ENCODE measurements at regions not wholly inside any gene's neighbourhood (a gene's known extent, or its start where the extent isn't known, plus 50 kb on each side); places are given as distances from the start of the nearest gene placed in this dataset.

DNA sequence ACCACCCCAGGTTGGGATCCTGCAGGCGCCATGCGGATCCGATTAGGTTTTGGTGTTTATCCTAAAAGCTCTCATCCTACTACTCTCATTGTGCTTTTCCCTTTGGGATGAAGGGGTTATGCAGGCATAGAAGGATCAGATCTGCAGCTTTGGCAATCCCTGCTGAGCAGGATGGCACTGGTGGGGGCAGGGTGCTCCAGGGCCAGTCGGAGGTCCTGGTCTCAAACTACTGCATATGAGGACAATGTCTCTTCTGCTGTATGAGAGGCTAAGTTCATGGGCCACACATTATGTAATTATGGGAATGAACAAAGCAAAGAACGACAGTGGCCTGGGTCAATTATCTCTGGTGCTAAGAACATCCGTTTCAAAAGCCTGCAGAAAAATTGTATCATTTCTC lies 334.2 kb downstream of the IRX1 start:
- TF ChIP-seq, protein P1, sequence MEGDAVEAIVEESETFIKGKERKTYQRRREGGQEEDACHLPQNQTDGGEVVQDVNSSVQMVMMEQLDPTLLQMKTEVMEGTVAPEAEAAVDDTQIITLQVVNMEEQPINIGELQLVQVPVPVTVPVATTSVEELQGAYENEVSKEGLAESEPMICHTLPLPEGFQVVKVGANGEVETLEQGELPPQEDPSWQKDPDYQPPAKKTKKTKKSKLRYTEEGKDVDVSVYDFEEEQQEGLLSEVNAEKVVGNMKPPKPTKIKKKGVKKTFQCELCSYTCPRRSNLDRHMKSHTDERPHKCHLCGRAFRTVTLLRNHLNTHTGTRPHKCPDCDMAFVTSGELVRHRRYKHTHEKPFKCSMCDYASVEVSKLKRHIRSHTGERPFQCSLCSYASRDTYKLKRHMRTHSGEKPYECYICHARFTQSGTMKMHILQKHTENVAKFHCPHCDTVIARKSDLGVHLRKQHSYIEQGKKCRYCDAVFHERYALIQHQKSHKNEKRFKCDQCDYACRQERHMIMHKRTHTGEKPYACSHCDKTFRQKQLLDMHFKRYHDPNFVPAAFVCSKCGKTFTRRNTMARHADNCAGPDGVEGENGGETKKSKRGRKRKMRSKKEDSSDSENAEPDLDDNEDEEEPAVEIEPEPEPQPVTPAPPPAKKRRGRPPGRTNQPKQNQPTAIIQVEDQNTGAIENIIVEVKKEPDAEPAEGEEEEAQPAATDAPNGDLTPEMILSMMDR (IDR thresholded peaks at IDR 0.05; ENCODE audit: extremely low read depth in 1 of 2, insufficient read depth in 1 of 2, low read depth in 1 of 2, low read length in 2 of 2): no peak
- TF ChIP-seq MYC (IDR thresholded peaks at IDR 0.05; ENCODE audit: low read depth, low read length): no peak
- TF ChIP-seq POLR2A (IDR thresholded peaks at IDR 0.05; ENCODE audit: low read depth, low read length): no peak
- TF ChIP-seq POLR2AphosphoS5 (IDR thresholded peaks at IDR 0.05; ENCODE audit: insufficient read depth, low read depth, low read length): no peak
- TF ChIP-seq EZH2 (IDR thresholded peaks at IDR 0.05; ENCODE audit: borderline replicate concordance, low read depth, low read length, severe bottlenecking): no peak
- TF ChIP-seq, protein P2, sequence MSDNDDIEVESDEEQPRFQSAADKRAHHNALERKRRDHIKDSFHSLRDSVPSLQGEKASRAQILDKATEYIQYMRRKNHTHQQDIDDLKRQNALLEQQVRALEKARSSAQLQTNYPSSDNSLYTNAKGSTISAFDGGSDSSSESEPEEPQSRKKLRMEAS (IDR thresholded peaks at IDR 0.05; ENCODE audit: insufficient read depth, insufficient read length): no peak
